ENCODE measurements at regions not wholly inside any gene's neighbourhood (a gene's known extent, or its start where the extent isn't known, plus 50 kb on each side); places are given as distances from the start of the nearest gene placed in this dataset.
A peak's percentile ranks its signal among the peaks of the same experiment; 100 is the strongest.

- Histone ChIP-seq H2AK5ac (ENCODE audit: low read length) (no peak overlapping the region), H3K4me3 (ENCODE audit: low read depth, low read length) (no peak overlapping the region), H4K8ac (ENCODE audit: low read depth, low read length) (no peak overlapping the region), H3K23ac (ENCODE audit: low read length) (no peak overlapping the region), H3K79me1 (ENCODE audit: low read length) (no peaks in the 10 kb centered on the region), H4K12ac (ENCODE audit: low read depth, low read length) (no peak overlapping the region), H3K36me3 (ENCODE audit: control insufficient read depth in 1 of 2, insufficient read depth in 2 of 2, low read length in 2 of 2) (no peaks in the 10 kb centered on the region), H2AFZ (ENCODE audit: insufficient read depth, low read length, poor library complexity) (no peak overlapping the region), H3K27me3 (ENCODE audit: insufficient read depth, low read length) (no peaks in the 10 kb centered on the region), H3K9ac (ENCODE audit: low read length) (no peak overlapping the region), H3K9me3 (ENCODE audit: insufficient read depth, low read depth, low read length) (no peaks in the 10 kb centered on the region), H2BK120ac (ENCODE audit: insufficient read depth, low read length, poor library complexity) (no peak overlapping the region), H4K91ac (ENCODE audit: low read depth, low read length) (no peak overlapping the region), H2BK5ac (ENCODE audit: low read depth, low read length, poor library complexity) (no peak overlapping the region), H3K4me2 (ENCODE audit: low read length) (no peak overlapping the region), H3K4me1 (ENCODE audit: control insufficient read depth in 1 of 2, insufficient read depth in 2 of 2, low read length in 2 of 2) (no peaks in the 10 kb centered on the region), H3K4ac (ENCODE audit: low read depth, low read length) (no peak overlapping the region), H3K18ac (ENCODE audit: low read length) (no peak overlapping the region), H3K79me2 (ENCODE audit: control insufficient read depth, insufficient read depth, low read length, poor library complexity) (no peaks in the 10 kb centered on the region), H3K14ac (ENCODE audit: low read length) (no peak overlapping the region), H2BK12ac (ENCODE audit: low read length) (no peak overlapping the region), H3K27ac (ENCODE audit: low read depth, low read length) (no peak overlapping the region)
- WGBS (ENCODE audit: extremely low coverage, insufficient coverage, insufficient read length): no CpG with 5 or more reads among the region's 7 CpGs
- DNase-seq: no peak
These were observed 76.9 kb upstream of the AGAP1 start for GRCh38 chr2:235416858-235417499.

GRCh38 chr2:235418918-235419317 lies 74.9 kb upstream of the AGAP1 start:
- H3K4me2 ChIP-seq (ENCODE audit: low read length): no peak overlapping the region
- no peak overlapping the region for H3K4ac ChIP-seq (ENCODE audit: low read depth, low read length)
- H4K8ac ChIP-seq (ENCODE audit: low read depth, low read length): no peak overlapping the region
- no peak overlapping the region for H2BK12ac ChIP-seq (ENCODE audit: low read length)
- no peaks in the 10 kb centered on the region for H3K79me2 ChIP-seq (ENCODE audit: control insufficient read depth, insufficient read depth, low read length, poor library complexity)
- no peak overlapping the region for H2AFZ ChIP-seq (ENCODE audit: insufficient read depth, low read length, poor library complexity)
- no peak overlapping the region for H2BK120ac ChIP-seq (ENCODE audit: insufficient read depth, low read length, poor library complexity)
- H3K79me1 ChIP-seq (ENCODE audit: low read length): no peaks in the 10 kb centered on the region
- no peaks in the 10 kb centered on the region for H3K9me3 ChIP-seq (ENCODE audit: insufficient read depth, low read depth, low read length)
- no peak overlapping the region for H2AK5ac ChIP-seq (ENCODE audit: low read length)
- no peaks in the 10 kb centered on the region for H3K4me1 ChIP-seq (ENCODE audit: control insufficient read depth in 1 of 2, insufficient read depth in 2 of 2, low read length in 2 of 2)
- no peaks in the 10 kb centered on the region for H3K36me3 ChIP-seq (ENCODE audit: control insufficient read depth in 1 of 2, insufficient read depth in 2 of 2, low read length in 2 of 2)
- no peaks in the 10 kb centered on the region for H3K27me3 ChIP-seq (ENCODE audit: insufficient read depth, low read length)
- H3K14ac ChIP-seq (ENCODE audit: low read length): no peak overlapping the region
- no peak overlapping the region for H3K27ac ChIP-seq (ENCODE audit: low read depth, low read length)
- DNase-seq: no peak
- no peak overlapping the region for H4K12ac ChIP-seq (ENCODE audit: low read depth, low read length)
- no peak overlapping the region for H3K18ac ChIP-seq (ENCODE audit: low read length)
- H3K4me3 ChIP-seq (ENCODE audit: low read depth, low read length): no peak overlapping the region
- H3K23ac ChIP-seq (ENCODE audit: low read length): no peak overlapping the region
- 100% methylated on average over 1 of the region's 7 CpGs for WGBS (ENCODE audit: extremely low coverage, insufficient coverage, insufficient read length)
- no peak overlapping the region for H3K9ac ChIP-seq (ENCODE audit: low read length)
- no peak overlapping the region for H2BK5ac ChIP-seq (ENCODE audit: low read depth, low read length, poor library complexity)
- no peak overlapping the region for H4K91ac ChIP-seq (ENCODE audit: low read depth, low read length)

- H3K79me2 ChIP-seq (ENCODE audit: control insufficient read depth, insufficient read depth, low read length, poor library complexity): no peaks in the 10 kb centered on the region
- DNase-seq: no peak
- H3K14ac ChIP-seq (ENCODE audit: low read length): no peak overlapping the region
- no peak overlapping the region for H3K4ac ChIP-seq (ENCODE audit: low read depth, low read length)
- no peaks in the 10 kb centered on the region for H3K27me3 ChIP-seq (ENCODE audit: insufficient read depth, low read length)
- no peaks in the 10 kb centered on the region for H3K4me1 ChIP-seq (ENCODE audit: control insufficient read depth in 1 of 2, insufficient read depth in 2 of 2, low read length in 2 of 2)
- H4K12ac ChIP-seq (ENCODE audit: low read depth, low read length): no peak overlapping the region
- H3K36me3 ChIP-seq (ENCODE audit: control insufficient read depth in 1 of 2, insufficient read depth in 2 of 2, low read length in 2 of 2): no peaks in the 10 kb centered on the region
- no peaks in the 10 kb centered on the region for H3K79me1 ChIP-seq (ENCODE audit: low read length)
- H3K27ac ChIP-seq (ENCODE audit: low read depth, low read length): no peak overlapping the region
- no peak overlapping the region for H3K18ac ChIP-seq (ENCODE audit: low read length)
- H4K8ac ChIP-seq (ENCODE audit: low read depth, low read length): no peak overlapping the region
- no peak overlapping the region for H3K4me2 ChIP-seq (ENCODE audit: low read length)
- H3K4me3 ChIP-seq (ENCODE audit: low read depth, low read length): no peak overlapping the region
- no CpG with 5 or more reads among the region's 8 CpGs for WGBS (ENCODE audit: extremely low coverage, insufficient coverage, insufficient read length)
- H4K91ac ChIP-seq (ENCODE audit: low read depth, low read length): no peak overlapping the region
- no peak overlapping the region for H3K9ac ChIP-seq (ENCODE audit: low read length)
- H2AFZ ChIP-seq (ENCODE audit: insufficient read depth, low read length, poor library complexity): no peak overlapping the region
- no peak overlapping the region for H2BK5ac ChIP-seq (ENCODE audit: low read depth, low read length, poor library complexity)
- no peak overlapping the region for H2BK12ac ChIP-seq (ENCODE audit: low read length)
- H3K23ac ChIP-seq (ENCODE audit: low read length): no peak overlapping the region
- no peak overlapping the region for H2BK120ac ChIP-seq (ENCODE audit: insufficient read depth, low read length, poor library complexity)
- H3K9me3 ChIP-seq (ENCODE audit: insufficient read depth, low read depth, low read length): no peaks in the 10 kb centered on the region
- no peak overlapping the region for H2AK5ac ChIP-seq (ENCODE audit: low read length)
These were observed 73.8 kb upstream of the AGAP1 start for GRCh38 chr2:235419996-235420395.

- Histone ChIP-seq H4K8ac (ENCODE audit: low read depth, low read length) (no peak overlapping the region), H2AK5ac (ENCODE audit: low read length) (no peak overlapping the region), H3K9me3 (ENCODE audit: insufficient read depth, low read depth, low read length) (no peaks in the 10 kb centered on the region), H2BK12ac (ENCODE audit: low read length) (no peak overlapping the region), H3K4ac (ENCODE audit: low read depth, low read length) (no peak overlapping the region), H3K4me3 (ENCODE audit: low read depth, low read length) (no peak overlapping the region), H3K4me2 (ENCODE audit: low read length) (no peak overlapping the region), H2BK5ac (ENCODE audit: low read depth, low read length, poor library complexity) (no peak overlapping the region), H3K23ac (ENCODE audit: low read length) (no peak overlapping the region), H4K12ac (ENCODE audit: low read depth, low read length) (peak overlapping the region; percentile 55), H3K18ac (ENCODE audit: low read length) (no peak overlapping the region), H3K27ac (ENCODE audit: low read depth, low read length) (no peak overlapping the region), H3K14ac (ENCODE audit: low read length) (no peak overlapping the region), H2AFZ (ENCODE audit: insufficient read depth, low read length, poor library complexity) (no peak overlapping the region), H3K36me3 (ENCODE audit: control insufficient read depth in 1 of 2, insufficient read depth in 2 of 2, low read length in 2 of 2) (no peaks in the 10 kb centered on the region), H3K79me2 (ENCODE audit: control insufficient read depth, insufficient read depth, low read length, poor library complexity) (no peaks in the 10 kb centered on the region), H2BK120ac (ENCODE audit: insufficient read depth, low read length, poor library complexity) (no peak overlapping the region), H3K9ac (ENCODE audit: low read length) (no peak overlapping the region), H4K91ac (ENCODE audit: low read depth, low read length) (no peak overlapping the region), H3K27me3 (ENCODE audit: insufficient read depth, low read length) (no peaks in the 10 kb centered on the region), H3K79me1 (ENCODE audit: low read length) (no peaks in the 10 kb centered on the region), H3K4me1 (ENCODE audit: control insufficient read depth in 1 of 2, insufficient read depth in 2 of 2, low read length in 2 of 2) (no peaks in the 10 kb centered on the region)
- WGBS (ENCODE audit: extremely low coverage, insufficient coverage, insufficient read length): no CpG with 5 or more reads among the region's 2 CpGs
- no peak for DNase-seq
These were observed 72.2 kb upstream of the AGAP1 start for GRCh38 chr2:235421618-235422017.

Data from trophoblast cell (in vitro differentiated cells and primary cell).